SK-N-MC (cell line): ENCODE measurements at regions not wholly inside any gene's neighbourhood (a gene's known extent, or its start where the extent isn't known, plus 50 kb on each side); places are given as distances from the start of the nearest gene placed in this dataset.

Experiments
- EZH2 ChIP-seq: fragments of 200-600 bp; sonication (generic); IDR thresholded peaks from one replicate; pipeline ENCODE4 v1.6.1; 2017; ENCODE audit warnings: antibody characterized with exemption
- POLR2AphosphoS5 ChIP-seq: IDR thresholded peaks from 2 replicates; pipeline ENCODE4 v1.6.1; 2012; ENCODE audit warnings: mild to moderate bottlenecking, low read depth, low read length, borderline replicate concordance

- TF ChIP-seq POLR2AphosphoS5 (no peak), EZH2 (no peak)
Measured at GRCh38 chr2:152251211-152251610, 75.6 kb upstream of the STAM2 start.
